ENCODE measurements at regions not wholly inside any gene's neighbourhood (a gene's known extent, or its start where the extent isn't known, plus 50 kb on each side); places are given as distances from the start of the nearest gene placed in this dataset.
"Not testable (repeated sequence)": the region's sequence is repeated elsewhere in the genome, so short reads cannot be mapped to it uniquely, and the experiment has no call there.

- Mint-ChIP-seq H3K27ac (no peak overlapping the region), H3K27me3 (ENCODE audit: low read depth, poor library complexity) (no peaks in the 10 kb centered on the region), H3K9me3 (peaks cover 58% of the 10 kb centered on the region), H3K4me1 (no peaks in the 10 kb centered on the region), H3K36me3 (ENCODE audit: low read depth) (peaks cover 34% of the 10 kb centered on the region), H3K4me3 (no peak overlapping the region)
- no peak for TF ChIP-seq CTCF (IDR thresholded peaks at IDR 0.05)
- DNase-seq = no peak
Measured at GRCh38 chr2:144111437-144111836, 408.5 kb downstream of the ZEB2 start.

- not testable (repeated sequence) for H3K27ac Mint-ChIP-seq; H3K4me1 Mint-ChIP-seq; H3K4me3 Mint-ChIP-seq; H3K27me3 Mint-ChIP-seq (ENCODE audit: low read depth, poor library complexity); DNase-seq
- Mint-ChIP-seq H3K9me3 (peaks cover 74% of the 10 kb centered on the region), H3K36me3 (ENCODE audit: low read depth) (peaks cover 45% of the 10 kb centered on the region)
Measured at GRCh38 chr2:144106104-144106503, 413.8 kb downstream of the ZEB2 start.

- no peak for DNase-seq
- H3K9me3 Mint-ChIP-seq = peaks cover 42% of the 10 kb centered on the region
- peaks cover 30% of the 10 kb centered on the region for H3K36me3 Mint-ChIP-seq (ENCODE audit: low read depth)
- peaks cover 9% of the 10 kb centered on the region for H3K4me1 Mint-ChIP-seq
- peaks cover 3% of the 10 kb centered on the region for H3K27me3 Mint-ChIP-seq (ENCODE audit: low read depth, poor library complexity)
- TF ChIP-seq CTCF (IDR thresholded peaks at IDR 0.05) = no peak
- H3K4me3 Mint-ChIP-seq = no peak overlapping the region
- no peak overlapping the region for H3K27ac Mint-ChIP-seq
Measured at GRCh38 chr2:144102386-144102785, 417.5 kb downstream of the ZEB2 start.

- H3K27ac Mint-ChIP-seq = peak overlapping the region; percentile 71
- H3K4me3 Mint-ChIP-seq = no peak overlapping the region
- peaks cover 22% of the 10 kb centered on the region for H3K9me3 Mint-ChIP-seq
- H3K36me3 Mint-ChIP-seq (ENCODE audit: low read depth) = peaks cover 11% of the 10 kb centered on the region
- H3K27me3 Mint-ChIP-seq (ENCODE audit: low read depth, poor library complexity) = peaks cover 2% of the 10 kb centered on the region
- TF ChIP-seq CTCF (IDR thresholded peaks at IDR 0.05) = no peak
- peaks cover 9% of the 10 kb centered on the region for H3K4me1 Mint-ChIP-seq
- DNase-seq = no peak
Measured at GRCh38 chr2:144099780-144100377, 420.0 kb downstream of the ZEB2 start.

GRCh38 chr2:144099340-144099739, 420.6 kb downstream of the ZEB2 start:
- no peak for TF ChIP-seq CTCF (IDR thresholded peaks at IDR 0.05)
- peaks cover 18% of the 10 kb centered on the region for H3K9me3 Mint-ChIP-seq
- DNase-seq = no peak
- peaks cover 10% of the 10 kb centered on the region for H3K36me3 Mint-ChIP-seq (ENCODE audit: low read depth)
- H3K4me3 Mint-ChIP-seq = no peak overlapping the region
- H3K4me1 Mint-ChIP-seq = peaks cover 9% of the 10 kb centered on the region
- no peaks in the 10 kb centered on the region for H3K27me3 Mint-ChIP-seq (ENCODE audit: low read depth, poor library complexity)
- peak overlapping the region; percentile 71 for H3K27ac Mint-ChIP-seq

- Mint-ChIP-seq H3K27ac (peak overlapping the region; percentile 4), H3K9me3 (peaks cover 4% of the 10 kb centered on the region), H3K4me1 (peaks cover 9% of the 10 kb centered on the region), H3K27me3 (ENCODE audit: low read depth, poor library complexity) (no peaks in the 10 kb centered on the region), H3K4me3 (no peak overlapping the region), H3K36me3 (ENCODE audit: low read depth) (peaks cover 10% of the 10 kb centered on the region)
- TF ChIP-seq CTCF (IDR thresholded peaks at IDR 0.05) = no peak
- no peak for DNase-seq
Measured at GRCh38 chr2:144097440-144098225, 422.3 kb downstream of the ZEB2 start.
